DND-41 (cell line): ENCODE measurements at regions not wholly inside any gene's neighbourhood (a gene's known extent, or its start where the extent isn't known, plus 50 kb on each side); places are given as distances from the start of the nearest gene placed in this dataset.

ENCODE experiments used
- CTCF ChIP-seq: IDR thresholded peaks from 2 replicates; pipeline ENCODE4 v1.5.1; 2012; ENCODE audit warnings: borderline replicate concordance, low read length, moderate library complexity, mild to moderate bottlenecking; ENCODE audit not compliant: poor library complexity, severe bottlenecking; ENCODE audit errors: extremely low read depth
- EZH2 ChIP-seq: IDR thresholded peaks from 3 replicates; pipeline ENCODE4 v1.6.1; 2012; ENCODE audit warnings: borderline replicate concordance, low read depth, mild to moderate bottlenecking, moderate library complexity, low read length, inconsistent platforms; ENCODE audit not compliant: severe bottlenecking

DNA sequence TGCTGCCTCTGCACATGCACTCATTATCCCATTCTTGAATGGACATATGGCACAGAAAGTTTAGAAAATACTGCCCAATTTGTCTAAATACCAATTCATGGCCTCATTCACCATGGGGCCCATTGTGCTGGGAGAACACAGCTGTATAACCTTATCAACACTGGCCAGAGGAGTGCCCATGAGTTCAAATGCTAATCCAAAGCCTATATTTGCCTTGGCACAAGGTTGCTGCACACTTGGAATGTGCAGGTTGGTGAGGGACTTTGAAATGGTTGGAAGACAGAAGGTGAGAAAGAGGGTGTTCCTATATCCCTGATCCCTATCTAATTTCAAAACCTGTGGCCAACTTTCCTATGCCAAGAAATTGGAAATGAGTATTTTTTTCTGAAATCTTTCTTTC, 693.9 kb upstream of the ID2 start:
- no peak for TF ChIP-seq CTCF
- no peak for TF ChIP-seq EZH2
